H9 (cell line): ENCODE measurements at regions not wholly inside any gene's neighbourhood (a gene's known extent, or its start where the extent isn't known, plus 50 kb on each side); places are given as distances from the start of the nearest gene placed in this dataset.
A peak's percentile ranks its signal among the peaks of the same experiment; 100 is the strongest.

Experiments used
- DNase-seq: peaks from one replicate; pipeline ENCODE4 v3.0.0-alpha.2; 2017
- H2AFZ ChIP-seq: one replicate; pipeline ENCODE4 v1.6.1; 2013; ENCODE audit warnings: mild to moderate bottlenecking, low read length, control low read depth, moderate library complexity
- H2AK5ac ChIP-seq: 2 replicates; pipeline ENCODE4 v1.6.1; 2013; ENCODE audit warnings: low read length, control low read depth, mixed read lengths; ENCODE audit not compliant: insufficient read length
- H2BK120ac ChIP-seq: one replicate; pipeline ENCODE4 v1.6.1; 2013; ENCODE audit warnings: low read depth, mild to moderate bottlenecking, low read length, control low read depth, inconsistent platforms; ENCODE audit not compliant: poor library complexity, severe bottlenecking
- H2BK12ac ChIP-seq: 2 replicates; pipeline ENCODE4 v1.6.1; 2013; ENCODE audit warnings: low read length, control low read depth, mixed read lengths, low read depth; ENCODE audit not compliant: insufficient read length
- H2BK15ac ChIP-seq: 2 replicates; pipeline ENCODE4 v1.6.1; 2013; ENCODE audit warnings: low read depth, low read length, control low read depth
- H2BK20ac ChIP-seq: one replicate; pipeline ENCODE4 v1.6.1; 2013; ENCODE audit warnings: low read depth, mild to moderate bottlenecking, low read length, control low read depth, inconsistent platforms; ENCODE audit not compliant: poor library complexity, severe bottlenecking
- H2BK5ac ChIP-seq: 2 replicates; pipeline ENCODE4 v1.6.1; 2013; ENCODE audit warnings: low read length, control low read depth, mixed read lengths; ENCODE audit not compliant: insufficient read length
- H3K14ac ChIP-seq: 2 replicates; pipeline ENCODE4 v1.6.1; 2013; ENCODE audit warnings: low read length, control low read depth; ENCODE audit not compliant: insufficient read depth
- H3K18ac ChIP-seq: 2 replicates; pipeline ENCODE4 v1.6.1; 2013; ENCODE audit warnings: low read depth, mild to moderate bottlenecking, mixed read lengths, low read length, control low read depth; ENCODE audit not compliant: insufficient read length
- H3K23ac ChIP-seq: 2 replicates; pipeline ENCODE4 v1.6.1; 2013; ENCODE audit warnings: low read length, control low read depth, mixed read lengths, low read depth; ENCODE audit not compliant: insufficient read length
- H3K23me2 ChIP-seq: 2 replicates; pipeline ENCODE4 v1.6.1; 2013; ENCODE audit warnings: low read depth, mild to moderate bottlenecking, mixed read lengths, low read length, control low read depth; ENCODE audit not compliant: insufficient read length, poor library complexity, severe bottlenecking
- H3K27ac ChIP-seq: 2 replicates; pipeline ENCODE4 v1.5.1; 2013; ENCODE audit warnings: low read length, control low read depth, mixed read lengths, low read depth; ENCODE audit not compliant: insufficient read length
- H3K27me3 ChIP-seq: 2 replicates; pipeline ENCODE4 v1.6.1; 2013; ENCODE audit warnings: low read length, control low read depth, inconsistent platforms; ENCODE audit not compliant: insufficient read depth
- H3K4ac ChIP-seq: 2 replicates; pipeline ENCODE4 v1.6.1; 2013; ENCODE audit warnings: low read depth, mild to moderate bottlenecking, control low read depth, inconsistent platforms, low read length, moderate library complexity
- H3K4me1 ChIP-seq: 2 replicates; pipeline ENCODE4 v1.6.1; 2013; ENCODE audit warnings: low read length, control low read depth, inconsistent platforms; ENCODE audit not compliant: insufficient read depth
- H3K4me2 ChIP-seq: 2 replicates; pipeline ENCODE4 v1.6.1; 2013; ENCODE audit warnings: low read length, control low read depth, mixed read lengths; ENCODE audit not compliant: insufficient read length, insufficient read depth
- H3K56ac ChIP-seq: 2 replicates; pipeline ENCODE4 v1.6.1; 2013; ENCODE audit warnings: low read depth, mild to moderate bottlenecking, mixed read lengths, low read length, control low read depth; ENCODE audit not compliant: insufficient read length
- H3K79me1 ChIP-seq: 2 replicates; pipeline ENCODE4 v1.6.1; 2013; ENCODE audit warnings: low read depth, mild to moderate bottlenecking, moderate library complexity, low read length, control low read depth, inconsistent platforms; ENCODE audit not compliant: insufficient read depth, poor library complexity, severe bottlenecking
- H3K79me2 ChIP-seq: 2 replicates; pipeline ENCODE4 v1.6.1; 2013; ENCODE audit warnings: low read length, control low read depth, inconsistent platforms; ENCODE audit not compliant: insufficient read depth
- H3K9ac ChIP-seq: 2 replicates; pipeline ENCODE4 v1.6.1; 2013; ENCODE audit warnings: low read length, control low read depth, mixed read lengths; ENCODE audit not compliant: insufficient read length; ENCODE audit errors: extremely low read depth
- H3K9me3 ChIP-seq: one replicate; pipeline ENCODE4 v1.6.1; 2013; ENCODE audit warnings: low read depth, low read length, inconsistent platforms; ENCODE audit not compliant: control insufficient read depth
- H3T11ph ChIP-seq: one replicate; pipeline ENCODE4 v1.6.1; 2013; ENCODE audit warnings: mild to moderate bottlenecking, low read length, control low read depth, inconsistent platforms
- H4K20me1 ChIP-seq: one replicate; pipeline ENCODE4 v1.6.1; 2013; ENCODE audit not compliant: control insufficient read depth, insufficient read length, insufficient read depth
- H4K5ac ChIP-seq: 2 replicates; pipeline ENCODE4 v1.6.1; 2013; ENCODE audit warnings: low read depth, mild to moderate bottlenecking, mixed read lengths, low read length, control low read depth; ENCODE audit not compliant: insufficient read length
- H4K8ac ChIP-seq: replicated peaks from 2 replicates; pipeline ENCODE4 v1.6.1; 2013; ENCODE audit warnings: low read length, control low read depth, mixed read lengths, low read depth; ENCODE audit not compliant: insufficient read length
- H4K91ac ChIP-seq: 2 replicates; pipeline ENCODE4 v1.6.1; 2013; ENCODE audit warnings: low read depth, mild to moderate bottlenecking, moderate library complexity, mixed read lengths, low read length, control low read depth; ENCODE audit not compliant: insufficient read length
- H3K27ac Mint-ChIP-seq, 3 experiments: 2 replicates in 2 of 3; 3 replicates in 1 of 3; pipeline ENCODE4 v1.8.0; 2020 to 2021; ENCODE audit warnings: mixed read lengths in 3 of 3, mild to moderate bottlenecking in 1 of 3, moderate library complexity in 1 of 3
- H3K27me3 Mint-ChIP-seq: 2 replicates; pipeline ENCODE4 v1.8.0; 2021; ENCODE audit warnings: low read depth, mild to moderate bottlenecking, moderate library complexity, mixed read lengths
- H3K36me3 Mint-ChIP-seq, 3 experiments: 2 replicates in 2 of 3; 3 replicates in 1 of 3; pipeline ENCODE4 v1.8.0; 2020 to 2021; ENCODE audit warnings: low read depth in 3 of 3, mixed read lengths in 3 of 3; ENCODE audit not compliant: insufficient read depth in 1 of 3
- H3K4me1 Mint-ChIP-seq, 2 experiments: 2 replicates each; pipeline ENCODE4 v1.8.0; 2020; ENCODE audit warnings: mixed read lengths in 2 of 2
- H3K4me3 Mint-ChIP-seq, 2 experiments: 2 replicates in 1 of 2; 3 replicates in 1 of 2; pipeline ENCODE4 v1.8.0; 2020 to 2021; ENCODE audit warnings: mild to moderate bottlenecking in 2 of 2, mixed read lengths in 2 of 2, moderate library complexity in 1 of 2
- H3K9me3 Mint-ChIP-seq, 2 experiments: 2 replicates in 1 of 2; 3 replicates in 1 of 2; pipeline ENCODE4 v1.8.0; 2020; ENCODE audit warnings: mild to moderate bottlenecking in 2 of 2, mixed read lengths in 2 of 2, moderate library complexity in 1 of 2
- WGBS: extraction: QIAGEN DNeasy Blood & Tissue Kit; methylation state at CpG from one replicate; pipeline ENCODE4 v1.1.7; 2013; ENCODE audit warnings: missing lambda C conversion rate, low lambda C conversion rate, mixed read lengths; ENCODE audit not compliant: insufficient read length; ENCODE audit errors: extremely low coverage; 5-methylcytosine and 5-hydroxymethylcytosine counted together
- TF ChIP-seq, protein P1 (sequence below): fragments of 200-600 bp; sonication (generic); conservative IDR thresholded peaks from 3 replicates; pipeline ENCODE4 v1.8.0; 2021; ENCODE audit warnings: antibody characterized with exemption, mild to moderate bottlenecking

DNA sequence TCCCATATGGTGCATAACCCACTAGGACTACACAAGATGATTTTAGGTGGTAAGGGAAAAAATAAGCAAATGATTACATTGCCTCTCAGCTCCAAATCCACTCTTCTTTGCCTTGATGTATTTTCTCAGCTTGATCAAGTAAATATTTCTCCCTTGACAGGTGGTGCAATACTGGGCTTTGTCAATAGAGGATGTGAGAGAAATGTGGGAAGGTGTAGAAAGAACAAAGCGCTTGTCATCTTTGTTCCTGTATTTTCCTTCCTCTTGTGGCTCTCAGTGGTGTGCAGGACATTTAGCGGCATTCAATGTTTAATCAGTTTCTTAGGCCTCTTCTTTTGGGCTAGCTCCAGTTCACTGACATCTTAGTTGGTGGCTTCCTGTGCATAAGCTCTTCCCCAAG, 1165.8 kb upstream of the GOT2 start:
- Histone ChIP-seq H4K20me1 (no peaks in the 10 kb centered on the region), H4K5ac (no peak overlapping the region), H4K91ac (no peak overlapping the region), H3K56ac (no peak overlapping the region), H3K18ac (no peak overlapping the region), H3K14ac (no peak overlapping the region), H2AFZ (no peak overlapping the region), H4K8ac (no peak overlapping the region), H3K9me3 (no peaks in the 10 kb centered on the region), H3K4ac (no peak overlapping the region), H3K23me2 (no peaks in the 10 kb centered on the region), H2BK5ac (no peak overlapping the region), H3K23ac (no peak overlapping the region), H3K79me1 (no peaks in the 10 kb centered on the region), H2BK12ac (no peak overlapping the region), H2AK5ac (no peak overlapping the region), H2BK120ac (no peak overlapping the region), H3K4me1 (no peaks in the 10 kb centered on the region; the same call in 1 of the 2 replicates), H3K27me3 (no peaks in the 10 kb centered on the region), H3T11ph (no peak overlapping the region), H2BK15ac (no peak overlapping the region), H3K9ac (no peak overlapping the region), H3K27ac (no peak overlapping the region), H3K79me2 (no peaks in the 10 kb centered on the region), H3K4me2 (no peak overlapping the region), H2BK20ac (no peak overlapping the region)
- TF ChIP-seq, protein P1, sequence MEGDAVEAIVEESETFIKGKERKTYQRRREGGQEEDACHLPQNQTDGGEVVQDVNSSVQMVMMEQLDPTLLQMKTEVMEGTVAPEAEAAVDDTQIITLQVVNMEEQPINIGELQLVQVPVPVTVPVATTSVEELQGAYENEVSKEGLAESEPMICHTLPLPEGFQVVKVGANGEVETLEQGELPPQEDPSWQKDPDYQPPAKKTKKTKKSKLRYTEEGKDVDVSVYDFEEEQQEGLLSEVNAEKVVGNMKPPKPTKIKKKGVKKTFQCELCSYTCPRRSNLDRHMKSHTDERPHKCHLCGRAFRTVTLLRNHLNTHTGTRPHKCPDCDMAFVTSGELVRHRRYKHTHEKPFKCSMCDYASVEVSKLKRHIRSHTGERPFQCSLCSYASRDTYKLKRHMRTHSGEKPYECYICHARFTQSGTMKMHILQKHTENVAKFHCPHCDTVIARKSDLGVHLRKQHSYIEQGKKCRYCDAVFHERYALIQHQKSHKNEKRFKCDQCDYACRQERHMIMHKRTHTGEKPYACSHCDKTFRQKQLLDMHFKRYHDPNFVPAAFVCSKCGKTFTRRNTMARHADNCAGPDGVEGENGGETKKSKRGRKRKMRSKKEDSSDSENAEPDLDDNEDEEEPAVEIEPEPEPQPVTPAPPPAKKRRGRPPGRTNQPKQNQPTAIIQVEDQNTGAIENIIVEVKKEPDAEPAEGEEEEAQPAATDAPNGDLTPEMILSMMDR = peak; percentile 29; the same call in 1 of the 3 replicates
- Mint-ChIP-seq H3K36me3 (no peaks in the 10 kb centered on the region), H3K4me1 (peaks cover 3 to 7% of the 10 kb centered on the region in 2 experiments; a peak in 3 of 4 replicates), H3K4me3 (no peak overlapping the region), H3K9me3 (no peaks in the 10 kb centered on the region), H3K27ac (no peak overlapping the region), H3K27me3 (no peaks in the 10 kb centered on the region; the same call in 1 of the 2 replicates)
- no CpG with 5 or more reads among the region's 2 CpGs for WGBS
- no peak for DNase-seq
